HCT116 (cell line): ENCODE measurements at regions not wholly inside any gene's neighbourhood (a gene's known extent, or its start where the extent isn't known, plus 50 kb on each side); places are given as distances from the start of the nearest gene placed in this dataset.

Experiments used
- ATF3 ChIP-seq: IDR thresholded peaks from 2 replicates; pipeline ENCODE4 v1.6.1; 2012
- EGR1 ChIP-seq: IDR thresholded peaks from 2 replicates; pipeline ENCODE4 v1.6.1; 2012; ENCODE audit warnings: low read depth
- ELF1 ChIP-seq: IDR thresholded peaks from 2 replicates; pipeline ENCODE4 v1.6.1; 2012; ENCODE audit warnings: low read depth, borderline replicate concordance
- EZH2 ChIP-seq: fragments of 200-600 bp; sonication (generic); IDR thresholded peaks from 2 replicates; pipeline ENCODE4 v1.6.1; 2017; ENCODE audit warnings: antibody characterized with exemption, mixed run types
- EZH2phosphoT487 ChIP-seq: fragments of 200-600 bp; IDR thresholded peaks from 2 replicates; pipeline ENCODE4 v1.6.1; 2018; ENCODE audit warnings: antibody characterized with exemption, borderline replicate concordance
- MAX ChIP-seq: IDR thresholded peaks from 2 replicates; pipeline ENCODE4 v1.6.1; 2012
- POLR2A ChIP-seq: IDR thresholded peaks from 2 replicates; pipeline ENCODE4 v1.7.0; 2011; ENCODE audit warnings: borderline replicate concordance; ENCODE audit not compliant: insufficient read depth, insufficient read length; ENCODE audit errors: extremely low read depth
- POLR2AphosphoS5 ChIP-seq: IDR thresholded peaks from 2 replicates; pipeline ENCODE4 v1.6.1; 2011; ENCODE audit warnings: mild to moderate bottlenecking, low read depth, low read length, moderate library complexity
- SP1 ChIP-seq: IDR thresholded peaks from 2 replicates; pipeline ENCODE4 v1.6.1; 2012; ENCODE audit warnings: low read depth
- TCF7L2 ChIP-seq: IDR thresholded peaks from 2 replicates; pipeline ENCODE4 v1.7.0; 2011; ENCODE audit warnings: borderline replicate concordance, inconsistent platforms; ENCODE audit not compliant: insufficient read depth, insufficient read length; ENCODE audit errors: extremely low read depth
- YY1 ChIP-seq: IDR thresholded peaks from 2 replicates; pipeline ENCODE4 v1.6.1; 2011; ENCODE audit warnings: low read length, low read depth, moderate library complexity, mild to moderate bottlenecking; ENCODE audit not compliant: insufficient replicate concordance; ENCODE audit errors: extremely low read depth
- ZNF274 ChIP-seq: fragments of 200-500 bp; sonication (Bioruptor generic); IDR thresholded peaks from 2 replicates; pipeline ENCODE4 v1.6.1; 2014; ENCODE audit warnings: mild to moderate bottlenecking, low read depth, low read length, inconsistent platforms
- TF ChIP-seq, protein P1 (sequence below), 3 experiments: fragments of 200-600 bp in 1 of 3; sonication (generic) in 1 of 3; IDR thresholded peaks in 2 of 3; conservative IDR thresholded peaks in 1 of 3; 2 replicates each; pipeline ENCODE4 v1.5.1; 2012 to 2017; ENCODE audit warnings: low read depth in 2 of 3, low read length in 2 of 3, antibody characterized with exemption in 1 of 3, borderline replicate concordance in 1 of 3, control low read depth in 1 of 3, mild to moderate bottlenecking in 1 of 3, mixed read lengths in 1 of 3, mixed run types in 1 of 3, moderate library complexity in 1 of 3; ENCODE audit not compliant: insufficient read depth in 1 of 3
- TF ChIP-seq, protein P2 (sequence below): IDR thresholded peaks from 2 replicates; pipeline ENCODE4 v1.6.1; 2012; ENCODE audit warnings: low read depth

DNA sequence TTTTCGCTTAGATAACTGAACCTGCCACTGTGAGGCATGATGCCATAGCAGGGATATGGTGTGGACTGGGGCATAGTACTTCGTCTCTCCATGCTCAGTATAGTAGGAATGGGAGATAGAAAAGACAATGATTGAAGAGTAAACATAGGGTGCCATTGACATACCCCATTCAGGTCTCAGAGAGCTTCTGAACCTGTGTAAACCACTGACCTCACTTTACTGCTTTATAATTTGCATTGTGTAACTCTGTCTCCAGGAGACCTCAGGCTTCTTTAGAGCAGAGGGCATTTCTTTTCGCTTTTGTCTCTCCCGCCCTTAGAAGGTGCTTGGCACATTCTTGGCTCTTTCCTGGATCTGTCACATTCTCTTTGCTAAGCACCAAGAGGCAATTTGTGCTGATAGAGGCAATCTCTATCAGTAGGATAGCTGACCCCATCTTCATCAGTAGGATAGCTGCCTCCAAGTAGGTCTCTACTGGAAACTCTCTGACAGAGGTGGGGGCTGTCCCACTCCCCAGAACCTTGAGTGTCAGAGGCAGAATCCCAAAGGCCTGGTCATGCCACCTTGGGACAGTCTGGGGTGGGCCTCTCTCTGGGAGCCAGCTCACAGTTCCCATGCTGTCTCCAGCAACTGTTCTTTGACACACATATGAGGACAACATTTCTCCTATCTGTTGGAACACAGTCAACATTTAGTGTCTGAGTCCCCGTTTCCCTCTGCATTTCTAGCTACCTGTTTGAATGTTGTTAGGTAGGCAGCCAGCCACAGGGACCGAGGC lies 181.9 kb downstream of the UTP18 start:
- TF ChIP-seq EZH2phosphoT487 (no peak), MAX (no peak), TCF7L2 (no peak), EZH2 (no peak), POLR2A (no peak), ZNF274 (no peak), POLR2AphosphoS5 (no peak), ELF1 (no peak), YY1 (no peak), ATF3 (no peak), EGR1 (no peak), SP1 (no peak)
- TF ChIP-seq, protein P1, sequence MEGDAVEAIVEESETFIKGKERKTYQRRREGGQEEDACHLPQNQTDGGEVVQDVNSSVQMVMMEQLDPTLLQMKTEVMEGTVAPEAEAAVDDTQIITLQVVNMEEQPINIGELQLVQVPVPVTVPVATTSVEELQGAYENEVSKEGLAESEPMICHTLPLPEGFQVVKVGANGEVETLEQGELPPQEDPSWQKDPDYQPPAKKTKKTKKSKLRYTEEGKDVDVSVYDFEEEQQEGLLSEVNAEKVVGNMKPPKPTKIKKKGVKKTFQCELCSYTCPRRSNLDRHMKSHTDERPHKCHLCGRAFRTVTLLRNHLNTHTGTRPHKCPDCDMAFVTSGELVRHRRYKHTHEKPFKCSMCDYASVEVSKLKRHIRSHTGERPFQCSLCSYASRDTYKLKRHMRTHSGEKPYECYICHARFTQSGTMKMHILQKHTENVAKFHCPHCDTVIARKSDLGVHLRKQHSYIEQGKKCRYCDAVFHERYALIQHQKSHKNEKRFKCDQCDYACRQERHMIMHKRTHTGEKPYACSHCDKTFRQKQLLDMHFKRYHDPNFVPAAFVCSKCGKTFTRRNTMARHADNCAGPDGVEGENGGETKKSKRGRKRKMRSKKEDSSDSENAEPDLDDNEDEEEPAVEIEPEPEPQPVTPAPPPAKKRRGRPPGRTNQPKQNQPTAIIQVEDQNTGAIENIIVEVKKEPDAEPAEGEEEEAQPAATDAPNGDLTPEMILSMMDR (IDR thresholded peaks at IDR 0.05 in 2 of 3, conservative IDR thresholded peaks at IDR 0.05 in 1 of 3; ENCODE audit: borderline replicate concordance in 1 of 3, insufficient read depth in 1 of 3, low read depth in 2 of 3, low read length in 2 of 3) = no peak
- TF ChIP-seq, protein P2, sequence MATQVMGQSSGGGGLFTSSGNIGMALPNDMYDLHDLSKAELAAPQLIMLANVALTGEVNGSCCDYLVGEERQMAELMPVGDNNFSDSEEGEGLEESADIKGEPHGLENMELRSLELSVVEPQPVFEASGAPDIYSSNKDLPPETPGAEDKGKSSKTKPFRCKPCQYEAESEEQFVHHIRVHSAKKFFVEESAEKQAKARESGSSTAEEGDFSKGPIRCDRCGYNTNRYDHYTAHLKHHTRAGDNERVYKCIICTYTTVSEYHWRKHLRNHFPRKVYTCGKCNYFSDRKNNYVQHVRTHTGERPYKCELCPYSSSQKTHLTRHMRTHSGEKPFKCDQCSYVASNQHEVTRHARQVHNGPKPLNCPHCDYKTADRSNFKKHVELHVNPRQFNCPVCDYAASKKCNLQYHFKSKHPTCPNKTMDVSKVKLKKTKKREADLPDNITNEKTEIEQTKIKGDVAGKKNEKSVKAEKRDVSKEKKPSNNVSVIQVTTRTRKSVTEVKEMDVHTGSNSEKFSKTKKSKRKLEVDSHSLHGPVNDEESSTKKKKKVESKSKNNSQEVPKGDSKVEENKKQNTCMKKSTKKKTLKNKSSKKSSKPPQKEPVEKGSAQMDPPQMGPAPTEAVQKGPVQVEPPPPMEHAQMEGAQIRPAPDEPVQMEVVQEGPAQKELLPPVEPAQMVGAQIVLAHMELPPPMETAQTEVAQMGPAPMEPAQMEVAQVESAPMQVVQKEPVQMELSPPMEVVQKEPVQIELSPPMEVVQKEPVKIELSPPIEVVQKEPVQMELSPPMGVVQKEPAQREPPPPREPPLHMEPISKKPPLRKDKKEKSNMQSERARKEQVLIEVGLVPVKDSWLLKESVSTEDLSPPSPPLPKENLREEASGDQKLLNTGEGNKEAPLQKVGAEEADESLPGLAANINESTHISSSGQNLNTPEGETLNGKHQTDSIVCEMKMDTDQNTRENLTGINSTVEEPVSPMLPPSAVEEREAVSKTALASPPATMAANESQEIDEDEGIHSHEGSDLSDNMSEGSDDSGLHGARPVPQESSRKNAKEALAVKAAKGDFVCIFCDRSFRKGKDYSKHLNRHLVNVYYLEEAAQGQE = no peak
